Common myeloid progenitor, CD34-positive (primary cell): ENCODE measurements at regions not wholly inside any gene's neighbourhood (a gene's known extent, or its start where the extent isn't known, plus 50 kb on each side); places are given as distances from the start of the nearest gene placed in this dataset.

Experiments
- CTCF ChIA-PET: fragments of 350-600 bp; sonication (Branson Sonifier 250); formaldehyde crosslinking; loops from one replicate; lab custom pipeline; 2021; ENCODE audit warnings: antibody characterized with exemption; lab: Charles Lee
- POLR2A ChIA-PET: fragments of 350-600 bp; sonication (Branson Sonifier 250); formaldehyde crosslinking; loops from one replicate; lab custom pipeline; 2021; ENCODE audit warnings: antibody characterized with exemption; lab: Charles Lee
- DNase-seq, 3 donors: peaks; one replicate each; pipeline versions ENCODE4 v3.0.0 to v3.0.0-alpha.2; 2013
- H3K27ac ChIP-seq, 2 experiments: 1 replicate in 1 of 2; 2 replicates in 1 of 2; pipeline ENCODE4 v1.7.0; 2013; ENCODE audit warnings: inconsistent platforms in 2 of 2, low read length in 2 of 2, mild to moderate bottlenecking in 2 of 2, low read depth in 1 of 2, moderate library complexity in 1 of 2; ENCODE audit not compliant: severe bottlenecking in 2 of 2, insufficient read depth in 1 of 2, poor library complexity in 1 of 2
- H3K27me3 ChIP-seq, 5 experiments: replicated peaks in 2 of 5; 1 replicate in 3 of 5; 2 replicates in 2 of 5; pipeline versions ENCODE4 v1.6.1 to v1.7.0; 2013; ENCODE audit warnings: low read length in 4 of 5, mild to moderate bottlenecking in 2 of 5, moderate library complexity in 2 of 5, inconsistent platforms in 1 of 5; ENCODE audit not compliant: insufficient read depth in 5 of 5, control insufficient read depth in 4 of 5
- H3K36me3 ChIP-seq, 4 experiments: 1 replicate in 2 of 4; 2 replicates in 2 of 4; pipeline versions ENCODE4 v1.6.1 to v1.7.0; 2013; ENCODE audit warnings: low read length in 3 of 4, control low read depth in 1 of 4, mild to moderate bottlenecking in 1 of 4; ENCODE audit not compliant: control insufficient read depth in 4 of 4, insufficient read depth in 4 of 4
- H3K4me1 ChIP-seq, 4 experiments: 1 replicate in 3 of 4; 2 replicates in 1 of 4; pipeline versions ENCODE4 v1.6.1 to v1.7.1; 2013; ENCODE audit warnings: low read length in 3 of 4, mild to moderate bottlenecking in 3 of 4, control low read depth in 1 of 4, inconsistent platforms in 1 of 4, moderate library complexity in 1 of 4; ENCODE audit not compliant: control insufficient read depth in 4 of 4, insufficient read depth in 4 of 4; ENCODE audit errors: control extremely low read depth in 1 of 4
- H3K4me3 ChIP-seq, 7 experiments: 1 replicate in 4 of 7; 2 replicates in 3 of 7; pipeline versions ENCODE4 v1.5.1 to v1.7.0; 2013; ENCODE audit warnings: mild to moderate bottlenecking in 7 of 7, low read length in 6 of 7, moderate library complexity in 6 of 7, inconsistent platforms in 2 of 7, low read depth in 2 of 7, control low read depth in 1 of 7; ENCODE audit not compliant: insufficient read depth in 4 of 7, control insufficient read depth in 1 of 7; ENCODE audit errors: extremely low read depth in 1 of 7
- H3K9me3 ChIP-seq, 5 experiments: 1 replicate in 4 of 5; 2 replicates in 1 of 5; pipeline versions ENCODE4 v1.6.1 to v1.7.1; 2013; ENCODE audit warnings: low read length in 4 of 5, mild to moderate bottlenecking in 2 of 5, inconsistent platforms in 1 of 5, low read depth in 1 of 5, moderate library complexity in 1 of 5; ENCODE audit not compliant: control insufficient read depth in 4 of 5, insufficient read depth in 2 of 5; ENCODE audit errors: control extremely low read depth in 1 of 5
- WGBS: methylation state at CpG from one replicate; pipeline ENCODE4 v1.1.5; 2013; ENCODE audit not compliant: insufficient coverage; 5-methylcytosine and 5-hydroxymethylcytosine counted together

GRCh38 chr16:64754279-64754678 is 367.6 kb downstream of the CDH11 start:
- Histone ChIP-seq H3K36me3 (no peaks in the 10 kb centered on the region), H3K9me3 (no peaks in the 10 kb centered on the region), H3K27ac (no peak overlapping the region), H3K4me3 (no peak overlapping the region), H3K4me1 (no peaks in the 10 kb centered on the region), H3K27me3 (no peaks in the 10 kb centered on the region)
- WGBS, result no CpG with 5 or more reads among the region's 1 CpG
- DNase-seq, result no peak
- ChIA-PET CTCF (no interaction called here), POLR2A (no interaction called here)

GRCh38 chr16:64751906-64752305 is 370.0 kb downstream of the CDH11 start:
- Histone ChIP-seq H3K4me3 (no peak overlapping the region), H3K27ac (no peak overlapping the region), H3K36me3 (no peaks in the 10 kb centered on the region), H3K4me1 (no peaks in the 10 kb centered on the region), H3K27me3 (no peaks in the 10 kb centered on the region), H3K9me3 (no peaks in the 10 kb centered on the region)
- ChIA-PET POLR2A (no interaction called here), CTCF (no interaction called here)
- DNase-seq, result no peak

GRCh38 chr16:64749346-64749745 is 372.5 kb downstream of the CDH11 start:
- H3K4me1 ChIP-seq, result no peaks in the 10 kb centered on the region
- no peak overlapping the region for H3K27ac ChIP-seq
- no peak overlapping the region for H3K4me3 ChIP-seq
- H3K36me3 ChIP-seq, result no peaks in the 10 kb centered on the region
- H3K9me3 ChIP-seq, result peaks cover 0 to 1% (median 0%) of the 10 kb centered on the region in 5 experiments
- no peak for DNase-seq
- H3K27me3 ChIP-seq, result no peaks in the 10 kb centered on the region
- ChIA-PET CTCF (no interaction called here), POLR2A (no interaction called here)

GRCh38 chr16:64745258-64745930 is 376.5 kb downstream of the CDH11 start:
- POLR2A ChIA-PET, result no interaction called here
- Histone ChIP-seq H3K27me3 (no peaks in the 10 kb centered on the region), H3K27ac (no peak overlapping the region), H3K9me3 (peaks cover 0 to 1% (median 0%) of the 10 kb centered on the region in 5 experiments), H3K36me3 (no peaks in the 10 kb centered on the region), H3K4me1 (no peaks in the 10 kb centered on the region), H3K4me3 (no peak overlapping the region)
- DNase-seq, result no peak
- CTCF ChIA-PET, result no interaction called here
- 0% methylated on average over 3 of the region's 4 CpGs for WGBS

- Histone ChIP-seq H3K27ac (no peak overlapping the region), H3K27me3 (no peaks in the 10 kb centered on the region), H3K4me3 (no peak overlapping the region), H3K9me3 (peaks cover 0 to 1% (median 0%) of the 10 kb centered on the region in 5 experiments), H3K36me3 (no peaks in the 10 kb centered on the region), H3K4me1 (no peaks in the 10 kb centered on the region)
- 100% methylated on average over 1 of the region's 3 CpGs for WGBS
- POLR2A ChIA-PET, result no interaction called here
- DNase-seq, result no peak
- CTCF ChIA-PET, result no interaction called here
These were observed 379.2 kb downstream of the CDH11 start for GRCh38 chr16:64742455-64743223.

- Histone ChIP-seq H3K27ac (no peak overlapping the region), H3K4me1 (no peaks in the 10 kb centered on the region), H3K36me3 (no peaks in the 10 kb centered on the region), H3K9me3 (peaks cover 0 to 2% (median 0%) of the 10 kb centered on the region in 5 experiments), H3K4me3 (no peak overlapping the region), H3K27me3 (no peaks in the 10 kb centered on the region)
- ChIA-PET POLR2A (no interaction called here), CTCF (interaction anchor here (0.6 kb wide), 1 partner anchor 21 kb away, joined by 3 read pairs; no protein-coding TSS in a partner anchor)
- DNase-seq, result no peak
- whole genome bisulfite sequencing, result no CpG with 5 or more reads among the region's 2 CpGs
These were observed 381.6 kb downstream of the CDH11 start for GRCh38 chr16:64740261-64740660.

- H3K27ac ChIP-seq, result no peak overlapping the region
- CTCF ChIA-PET, result no interaction called here
- H3K4me1 ChIP-seq, result no peaks in the 10 kb centered on the region
- H3K27me3 ChIP-seq, result no peaks in the 10 kb centered on the region
- DNase-seq, result no peak
- H3K4me3 ChIP-seq, result no peak overlapping the region
- no peaks in the 10 kb centered on the region for H3K36me3 ChIP-seq
- 83% methylated on average over 1 of the region's 1 CpG for WGBS
- POLR2A ChIA-PET, result no interaction called here
- peaks cover 0 to 2% (median 0%) of the 10 kb centered on the region in 5 experiments for H3K9me3 ChIP-seq
These were observed 383.4 kb downstream of the CDH11 start for GRCh38 chr16:64738321-64738960.
